Kidney tubule cell (primary cell): ENCODE measurements at regions not wholly inside any gene's neighbourhood (a gene's known extent, or its start where the extent isn't known, plus 50 kb on each side); places are given as distances from the start of the nearest gene placed in this dataset.

ENCODE experiments used
- DNase-seq: peaks from one replicate; pipeline ENCODE4 v3.0.0-alpha.2; 2018; ENCODE audit warnings: low spot score

GRCh38 chr12:67498991-67499390 lies 149.6 kb upstream of the DYRK2 start:
- DNase-seq: no peak

- DNase-seq: no peak
Measured at GRCh38 chr12:67501362-67501761, 147.2 kb upstream of the DYRK2 start.

- DNase-seq: no peak
Measured at GRCh38 chr12:67504026-67504425, 144.5 kb upstream of the DYRK2 start.

DNA sequence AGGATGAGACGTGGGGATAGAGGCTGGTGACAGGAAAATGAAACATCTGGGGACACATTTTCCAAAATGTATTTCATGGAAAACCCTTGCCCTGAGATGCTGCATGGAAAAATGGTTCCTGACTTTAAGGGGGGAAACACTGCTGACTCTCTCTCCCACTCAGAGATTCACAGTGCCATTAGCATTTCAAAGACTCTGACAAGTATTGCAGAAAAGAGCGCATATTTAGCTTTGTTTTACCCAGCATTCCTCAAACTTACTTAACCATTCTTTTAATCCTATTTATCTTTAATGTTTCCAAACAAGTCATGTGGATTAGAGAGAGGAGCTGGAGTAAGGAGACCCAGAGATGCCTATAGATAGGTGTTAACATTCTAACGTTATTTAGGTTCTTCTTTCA lies 141.8 kb upstream of the DYRK2 start:
- DNase-seq: no peak

GRCh38 chr12:67508830-67509229 lies 139.7 kb upstream of the DYRK2 start:
- DNase-seq: no peak

- no peak for DNase-seq
Measured at GRCh38 chr12:67509666-67510386, 138.7 kb upstream of the DYRK2 start.

GRCh38 chr12:67512061-67512460 lies 136.5 kb upstream of the DYRK2 start:
- DNase-seq: peak; percentile 17

- no peak for DNase-seq
Measured at GRCh38 chr12:67514502-67514901, 134.0 kb upstream of the DYRK2 start.

- no peak for DNase-seq
Measured at GRCh38 chr12:67515679-67516340, 132.7 kb upstream of the DYRK2 start.

DNA sequence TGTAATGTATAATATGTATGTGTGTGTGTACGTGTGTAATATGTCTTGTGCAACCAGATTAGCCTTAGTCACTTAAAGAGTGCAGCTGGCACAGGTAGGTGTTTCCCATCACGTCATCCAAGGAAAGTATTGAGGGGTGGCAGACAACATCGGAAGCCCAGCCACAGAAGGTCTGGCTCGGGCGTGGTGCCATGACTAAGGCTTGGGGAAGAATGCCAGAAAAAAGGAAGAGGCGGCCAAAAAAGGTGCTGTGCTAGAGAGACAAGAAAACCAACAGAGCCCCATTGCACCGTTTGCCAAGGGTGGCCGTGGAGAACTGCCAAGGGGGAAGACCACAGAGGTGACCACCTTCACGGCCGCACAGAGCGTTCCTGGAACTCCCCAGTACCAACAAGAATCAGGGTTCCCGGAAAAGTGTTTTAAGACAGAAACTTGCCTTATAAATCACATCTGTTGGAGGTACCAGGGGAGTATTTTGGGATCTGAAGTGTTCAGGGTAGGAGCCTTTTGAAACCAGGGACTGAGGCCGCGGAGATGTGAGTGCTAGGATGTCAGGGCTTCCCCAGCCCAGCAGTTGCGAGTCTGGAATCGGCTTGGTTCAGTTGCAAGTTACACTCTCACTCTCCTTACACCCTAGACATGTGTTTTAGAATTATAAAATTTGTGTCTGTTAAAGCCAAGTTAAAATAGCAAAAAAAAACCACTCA lies 131.2 kb upstream of the DYRK2 start:
- peak; percentile 80 for DNase-seq

DNA sequence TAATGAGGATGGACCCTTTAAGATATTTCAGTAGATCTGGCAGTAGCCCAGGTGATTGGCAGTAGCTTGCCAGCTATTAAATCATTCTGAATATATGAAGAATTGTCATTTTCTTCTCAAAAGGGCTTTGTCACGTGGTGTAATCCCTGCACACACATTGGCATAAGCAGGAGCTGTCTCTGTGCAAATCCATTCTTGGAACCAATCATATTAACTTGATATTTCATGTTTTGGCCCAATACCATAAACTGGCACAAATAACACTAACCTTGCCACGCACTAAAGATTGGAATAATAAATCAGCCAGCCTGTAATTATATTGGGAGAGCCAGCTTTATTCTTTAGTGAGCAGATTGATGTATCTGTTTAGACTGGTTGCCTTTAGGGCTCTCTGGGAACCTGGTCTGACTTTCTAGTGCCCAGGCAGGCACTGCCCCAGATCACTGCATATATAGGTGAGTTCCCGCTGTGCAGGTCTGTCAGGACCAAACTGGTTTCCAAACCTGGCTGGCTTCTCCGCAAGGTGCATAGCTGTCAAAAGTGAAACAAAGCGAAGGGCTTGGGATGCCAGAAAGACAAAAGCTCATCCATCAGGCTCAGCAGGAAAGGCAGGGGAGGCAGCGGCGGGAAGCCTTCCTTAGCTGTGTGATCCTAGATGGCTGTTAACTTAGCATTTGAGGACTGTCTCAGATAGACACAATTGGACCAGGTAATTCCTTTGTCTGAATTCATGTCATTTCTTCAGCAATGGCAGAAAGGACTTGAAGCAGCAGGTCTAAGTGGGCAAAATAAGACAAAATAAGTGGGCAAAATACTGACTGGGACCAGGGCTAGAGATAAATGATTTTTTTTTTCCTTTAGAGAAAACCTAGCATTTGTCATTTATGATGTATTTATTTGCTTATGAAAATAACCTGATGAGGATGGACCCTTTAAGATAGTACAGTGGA lies 128.8 kb upstream of the DYRK2 start:
- no peak for DNase-seq

- DNase-seq: no peak
Measured at GRCh38 chr12:67520606-67521005, 127.9 kb upstream of the DYRK2 start.

GRCh38 chr12:67522222-67522621 lies 126.3 kb upstream of the DYRK2 start:
- DNase-seq: no peak

GRCh38 chr12:67523538-67523937 lies 125.0 kb upstream of the DYRK2 start:
- DNase-seq: no peak

GRCh38 chr12:67524861-67525616 lies 123.5 kb upstream of the DYRK2 start:
- no peak for DNase-seq

GRCh38 chr12:67525617-67525884 lies 123.0 kb upstream of the DYRK2 start:
- no peak for DNase-seq

DNA sequence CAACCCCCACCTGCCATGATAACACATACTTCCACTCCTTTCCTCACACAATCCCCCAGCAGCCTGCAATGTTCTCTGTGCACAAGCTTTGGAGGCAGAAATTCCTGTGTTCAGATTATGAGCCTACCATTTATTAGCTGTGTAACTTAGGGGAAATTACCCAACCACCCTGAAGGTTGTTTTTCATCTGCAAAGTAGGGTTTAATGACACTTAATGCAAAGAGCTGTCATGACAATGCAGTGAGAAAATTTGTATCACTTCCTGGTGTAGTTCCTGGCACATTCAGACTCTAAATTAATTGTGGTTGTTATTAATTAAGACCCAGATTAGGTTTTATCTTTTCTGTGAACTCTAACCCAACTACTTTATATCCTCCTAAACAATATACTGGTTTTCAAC lies 122.4 kb upstream of the DYRK2 start:
- no peak for DNase-seq

DNA sequence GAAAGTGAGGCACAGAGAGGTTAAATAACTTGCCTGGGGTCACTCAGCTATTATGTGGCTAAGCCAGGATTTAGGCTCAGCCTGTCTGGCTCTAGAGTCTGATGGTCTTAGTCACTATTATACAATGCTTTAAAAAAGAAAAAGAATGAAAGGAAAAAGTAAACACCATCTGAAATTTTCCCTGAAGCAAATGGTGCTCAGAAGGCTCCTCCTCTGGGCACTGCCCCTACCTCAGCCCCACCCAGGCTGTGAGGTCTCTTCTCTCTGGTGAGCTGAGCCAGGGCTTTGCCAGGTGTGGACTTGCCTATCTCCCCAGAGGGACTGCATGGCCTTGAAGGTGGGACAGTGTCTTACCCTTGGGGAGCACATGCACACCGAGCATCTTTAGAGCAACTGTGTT lies 117.5 kb upstream of the DYRK2 start:
- DNase-seq: no peak

DNA sequence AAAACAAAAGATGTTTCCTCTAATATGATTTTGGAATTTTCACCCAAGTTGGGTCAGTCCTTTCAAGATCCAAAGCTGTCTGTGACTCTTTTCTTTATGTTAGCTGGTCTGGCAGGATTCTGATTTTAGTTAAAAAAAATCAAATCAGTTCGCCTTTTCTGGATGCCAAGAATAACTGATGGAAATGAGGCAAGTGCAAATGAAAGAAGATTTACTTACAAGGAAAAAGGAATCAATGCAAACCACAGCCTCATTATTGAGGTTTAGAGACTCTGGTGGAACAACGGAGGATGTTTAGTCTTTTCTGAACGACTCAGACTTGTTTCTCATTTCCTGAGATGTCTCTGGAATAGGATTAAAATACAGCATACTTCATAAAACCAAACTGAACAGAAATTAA lies 117.0 kb upstream of the DYRK2 start:
- no peak for DNase-seq

- no peak for DNase-seq
Measured at GRCh38 chr12:67533159-67533558, 115.4 kb upstream of the DYRK2 start.

- no peak for DNase-seq
Measured at GRCh38 chr12:67534046-67534445, 114.5 kb upstream of the DYRK2 start.

DNA sequence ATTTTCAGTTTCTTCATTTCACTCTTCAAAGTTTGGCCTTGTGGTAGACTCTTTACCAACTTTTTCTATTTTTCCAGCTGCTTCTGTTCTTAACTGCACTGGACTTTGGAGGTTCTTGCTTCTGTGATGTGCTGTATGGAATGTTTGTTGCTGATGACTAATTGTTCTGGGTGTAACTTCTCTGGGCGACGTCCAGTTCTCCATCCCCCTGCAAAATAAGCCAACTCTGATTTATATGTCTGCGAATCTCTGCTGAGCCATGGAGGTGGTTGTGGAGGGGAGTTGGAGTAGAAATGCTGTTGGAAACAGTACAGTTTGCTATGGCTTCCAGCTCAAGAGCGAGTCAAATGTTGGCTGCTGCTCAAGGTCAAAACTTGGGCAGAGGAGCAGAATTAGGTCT lies 113.9 kb upstream of the DYRK2 start:
- DNase-seq: peak; percentile 58
